ENCODE measurements at regions not wholly inside any gene's neighbourhood (a gene's known extent, or its start where the extent isn't known, plus 50 kb on each side); places are given as distances from the start of the nearest gene placed in this dataset.

- no peak for TF ChIP-seq CTCF (IDR thresholded peaks at IDR 0.05; ENCODE audit: borderline replicate concordance, extremely low read depth, low read length, poor library complexity, severe bottlenecking)
- no peak for TF ChIP-seq EZH2 (IDR thresholded peaks at IDR 0.05; ENCODE audit: borderline replicate concordance, low read depth, low read length, severe bottlenecking)
Observed at GRCh38 chr14:35988550-35988949, 162.4 kb downstream of the BRMS1L start.
